ENCODE measurements at regions not wholly inside any gene's neighbourhood (a gene's known extent, or its start where the extent isn't known, plus 50 kb on each side); places are given as distances from the start of the nearest gene placed in this dataset.

DNA sequence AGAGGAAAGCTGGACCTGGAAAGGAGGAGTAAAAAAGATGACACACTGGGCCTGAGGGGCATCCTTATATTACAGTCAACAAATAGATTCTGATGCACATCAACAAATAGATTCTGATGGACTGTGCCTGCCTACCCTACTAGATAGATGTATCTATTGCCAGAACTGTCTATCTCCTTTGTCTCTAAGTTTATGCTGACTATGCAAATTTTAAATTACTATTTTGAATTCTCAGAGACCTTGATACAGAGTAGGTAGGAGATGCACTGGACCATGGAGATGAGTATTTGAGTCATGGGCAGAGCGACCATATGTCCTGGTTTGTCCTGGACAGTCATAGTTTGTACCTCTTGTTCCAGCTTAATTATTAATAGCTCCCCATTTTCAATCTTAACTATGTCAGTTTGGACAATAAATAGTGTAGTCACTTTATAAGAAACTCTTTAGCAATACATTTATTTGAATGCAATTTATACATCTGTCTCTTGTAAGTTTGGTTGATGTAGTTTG, 247.9 kb upstream of the PPP1R2C start:
- no peaks in the 10 kb centered on the region for H3K79me2 ChIP-seq (ENCODE audit: low read length)
- TF ChIP-seq EZH2 (optimal IDR thresholded peaks at IDR 0.05; ENCODE audit: low read depth, low read length) (no peak), EZH2phosphoT487 (IDR thresholded peaks at IDR 0.05; ENCODE audit: low read length) (no peak), CTCF (IDR thresholded peaks at IDR 0.05; ENCODE audit: low read length) (no peak)
- DNase-seq, result no peak
- H4K20me1 ChIP-seq (ENCODE audit: insufficient read depth, low read length), result no peaks in the 10 kb centered on the region
- no peaks in the 10 kb centered on the region for H3K27me3 ChIP-seq (replicated peaks; ENCODE audit: insufficient read depth, low read length)
- H3K4me2 ChIP-seq (ENCODE audit: low read depth, low read length), result no peak overlapping the region
- no peak overlapping the region for H3K27ac ChIP-seq (ENCODE audit: low read length)
- H3K36me3 ChIP-seq (replicated peaks; ENCODE audit: insufficient read depth, low read length), result no peaks in the 10 kb centered on the region
- H3K9ac ChIP-seq (ENCODE audit: low read length), result no peak overlapping the region
- H3F3A ChIP-seq (ENCODE audit: insufficient read depth, low read length), result no peaks in the 10 kb centered on the region
- H3K9me2 ChIP-seq (replicated peaks; ENCODE audit: insufficient read depth, low read length), result no peaks in the 10 kb centered on the region
- H2AFZ ChIP-seq (ENCODE audit: low read length), result no peak overlapping the region
- no peak overlapping the region for H3K4me3 ChIP-seq (ENCODE audit: low read length)
- H3K9me3 ChIP-seq (replicated peaks; ENCODE audit: insufficient read depth, low read length), result no peaks in the 10 kb centered on the region
- no peaks in the 10 kb centered on the region for H3K4me1 ChIP-seq (ENCODE audit: low read length)

DNA sequence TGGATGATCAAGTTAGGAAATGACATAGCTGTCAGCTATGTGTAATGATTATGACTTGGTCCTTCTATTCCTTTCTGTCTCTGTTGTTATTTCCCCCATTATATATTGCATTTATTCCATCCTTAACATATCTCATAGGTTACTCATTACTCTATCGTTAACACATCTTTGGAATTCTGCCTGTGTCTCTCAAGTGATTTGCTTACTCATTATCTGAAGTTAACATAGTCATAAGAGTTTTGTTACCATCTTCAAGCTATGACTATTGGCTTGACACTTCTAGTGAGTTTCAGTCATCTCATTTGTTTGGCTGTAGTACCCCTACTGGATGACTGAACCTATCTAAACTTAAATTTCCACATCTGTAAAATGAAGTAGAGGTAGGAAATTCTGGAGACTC, 286.1 kb upstream of the PPP1R2C start:
- no peaks in the 10 kb centered on the region for H3K9me2 ChIP-seq (replicated peaks; ENCODE audit: insufficient read depth, low read length)

GRCh38 chrX:43065978-43066377, 288.0 kb upstream of the PPP1R2C start:
- no peaks in the 10 kb centered on the region for H3K36me3 ChIP-seq (replicated peaks; ENCODE audit: insufficient read depth, low read length)
- no peaks in the 10 kb centered on the region for H3K4me1 ChIP-seq (ENCODE audit: low read length)
- no peaks in the 10 kb centered on the region for H4K20me1 ChIP-seq (ENCODE audit: insufficient read depth, low read length)
- TF ChIP-seq EZH2phosphoT487 (IDR thresholded peaks at IDR 0.05; ENCODE audit: low read length) (no peak), CTCF (IDR thresholded peaks at IDR 0.05; ENCODE audit: low read length) (no peak), EZH2 (optimal IDR thresholded peaks at IDR 0.05; ENCODE audit: low read depth, low read length) (no peak)
- DNase-seq, result no peak
- H3K9ac ChIP-seq (ENCODE audit: low read length), result no peak overlapping the region
- H3K4me2 ChIP-seq (ENCODE audit: low read depth, low read length), result no peak overlapping the region
- H3K9me2 ChIP-seq (replicated peaks; ENCODE audit: insufficient read depth, low read length), result no peaks in the 10 kb centered on the region
- no peak overlapping the region for H3K27ac ChIP-seq (ENCODE audit: low read length)
- no peaks in the 10 kb centered on the region for H3K27me3 ChIP-seq (replicated peaks; ENCODE audit: insufficient read depth, low read length)
- H2AFZ ChIP-seq (ENCODE audit: low read length), result no peak overlapping the region
- no peak overlapping the region for H3K4me3 ChIP-seq (ENCODE audit: low read length)
- H3K9me3 ChIP-seq (replicated peaks; ENCODE audit: insufficient read depth, low read length), result no peaks in the 10 kb centered on the region
- H3F3A ChIP-seq (ENCODE audit: insufficient read depth, low read length), result no peaks in the 10 kb centered on the region
- no peaks in the 10 kb centered on the region for H3K79me2 ChIP-seq (ENCODE audit: low read length)

More for the DNA sequence above, 286.1 kb upstream of the PPP1R2C start:
- H3K4me1 ChIP-seq (ENCODE audit: low read length), result no peaks in the 10 kb centered on the region
- no peak overlapping the region for H2AFZ ChIP-seq (ENCODE audit: low read length)
- no peaks in the 10 kb centered on the region for H3K9me3 ChIP-seq (replicated peaks; ENCODE audit: insufficient read depth, low read length)
- no peak overlapping the region for H3K27ac ChIP-seq (ENCODE audit: low read length)
- DNase-seq, result no peak
- no peaks in the 10 kb centered on the region for H3K27me3 ChIP-seq (replicated peaks; ENCODE audit: insufficient read depth, low read length)
- H3K9ac ChIP-seq (ENCODE audit: low read length), result no peak overlapping the region
- H3K4me3 ChIP-seq (ENCODE audit: low read length), result no peak overlapping the region
- no peak overlapping the region for H3K4me2 ChIP-seq (ENCODE audit: low read depth, low read length)
- H3K79me2 ChIP-seq (ENCODE audit: low read length), result no peaks in the 10 kb centered on the region
- no peaks in the 10 kb centered on the region for H3K36me3 ChIP-seq (replicated peaks; ENCODE audit: insufficient read depth, low read length)
- no peak for TF ChIP-seq CTCF (IDR thresholded peaks at IDR 0.05; ENCODE audit: low read length)
- TF ChIP-seq EZH2phosphoT487 (IDR thresholded peaks at IDR 0.05; ENCODE audit: low read length), result no peak
- TF ChIP-seq EZH2 (optimal IDR thresholded peaks at IDR 0.05; ENCODE audit: low read depth, low read length), result no peak
- H3F3A ChIP-seq (ENCODE audit: insufficient read depth, low read length), result no peaks in the 10 kb centered on the region
- H4K20me1 ChIP-seq (ENCODE audit: insufficient read depth, low read length), result no peaks in the 10 kb centered on the region
